ENCODE measurements at regions not wholly inside any gene's neighbourhood (a gene's known extent, or its start where the extent isn't known, plus 50 kb on each side); places are given as distances from the start of the nearest gene placed in this dataset.

- H3K9me3 ChIP-seq (ENCODE audit: control insufficient read depth, insufficient read depth, low read length), result no peaks in the 10 kb centered on the region
- no peak overlapping the region for H3K4me3 ChIP-seq (ENCODE audit: low read length)
- H3F3A ChIP-seq (ENCODE audit: control insufficient read depth, insufficient read depth), result no peaks in the 10 kb centered on the region
- no peaks in the 10 kb centered on the region for H3K9me2 ChIP-seq (replicated peaks; ENCODE audit: control insufficient read depth, low read length)
- no peaks in the 10 kb centered on the region for H3K4me1 ChIP-seq (ENCODE audit: control insufficient read depth, low read length)
- no peaks in the 10 kb centered on the region for H3K79me2 ChIP-seq (ENCODE audit: control insufficient read depth, low read length)
- H3K36me3 ChIP-seq (ENCODE audit: control insufficient read depth, low read length), result no peaks in the 10 kb centered on the region
- no peak overlapping the region for H3K27ac ChIP-seq (ENCODE audit: low read depth, low read length)
- no peak overlapping the region for H3K4me2 ChIP-seq (ENCODE audit: low read length)
- H4K20me1 ChIP-seq (ENCODE audit: control insufficient read depth, insufficient read depth, low read depth, low read length), result no peaks in the 10 kb centered on the region
- TF ChIP-seq CTCF (IDR thresholded peaks at IDR 0.05; ENCODE audit: low read depth, low read length, poor library complexity, severe bottlenecking) (no peak), EZH2phosphoT487 (IDR thresholded peaks at IDR 0.05; ENCODE audit: borderline replicate concordance, low read length) (no peak)
- H3K27me3 ChIP-seq (ENCODE audit: control insufficient read depth, low read length), result no peaks in the 10 kb centered on the region; the same call in 1 of the 2 replicates
Observed at GRCh38 chr15:39296955-39297354, 283.9 kb upstream of the THBS1 start.

DNA sequence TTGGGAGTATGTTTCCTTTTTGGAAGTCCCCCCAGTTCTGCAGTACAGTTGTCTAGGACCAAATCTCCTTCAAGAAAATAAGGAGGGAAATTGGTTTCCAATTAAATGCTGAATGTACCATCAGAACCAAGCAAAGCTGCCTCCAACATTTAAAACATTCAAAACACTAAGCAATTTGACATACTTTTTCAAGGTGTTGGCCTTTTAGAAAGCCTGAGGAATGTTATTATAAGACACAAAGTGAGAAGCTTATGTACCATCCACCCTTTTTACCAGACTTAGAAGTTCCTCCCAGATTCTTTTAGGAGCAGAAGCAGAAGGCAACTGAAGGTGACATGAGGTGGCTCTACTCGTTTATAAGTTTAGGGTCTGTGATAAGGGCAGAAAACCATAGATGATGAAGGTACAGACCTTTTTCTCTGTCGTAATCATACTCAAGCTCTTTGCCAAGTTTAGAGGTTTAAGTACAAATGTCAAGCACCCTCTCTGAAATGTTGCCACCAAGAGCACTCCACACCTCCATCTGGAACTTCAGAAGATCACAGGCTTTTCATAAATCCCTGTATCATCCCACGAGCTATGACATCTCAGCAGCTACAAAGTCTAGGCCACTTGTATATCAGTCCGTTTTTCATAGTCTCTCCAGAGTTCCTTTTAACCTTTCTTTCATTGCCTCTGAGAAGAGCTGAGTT is 282.5 kb upstream of the THBS1 start:
- Histone ChIP-seq H3K27ac (ENCODE audit: low read depth, low read length) (no peak overlapping the region), H3K79me2 (ENCODE audit: control insufficient read depth, low read length) (no peaks in the 10 kb centered on the region), H3F3A (ENCODE audit: control insufficient read depth, insufficient read depth) (no peaks in the 10 kb centered on the region), H3K36me3 (ENCODE audit: control insufficient read depth, low read length) (no peaks in the 10 kb centered on the region), H4K20me1 (ENCODE audit: control insufficient read depth, insufficient read depth, low read depth, low read length) (no peaks in the 10 kb centered on the region), H3K27me3 (ENCODE audit: control insufficient read depth, low read length) (peaks cover 3% of the 10 kb centered on the region; the same call in 1 of the 2 replicates), H3K4me2 (ENCODE audit: low read length) (no peak overlapping the region), H3K9me2 (replicated peaks; ENCODE audit: control insufficient read depth, low read length) (no peaks in the 10 kb centered on the region), H3K4me1 (ENCODE audit: control insufficient read depth, low read length) (no peaks in the 10 kb centered on the region), H3K9me3 (ENCODE audit: control insufficient read depth, insufficient read depth, low read length) (no peaks in the 10 kb centered on the region), H3K4me3 (ENCODE audit: low read length) (no peak overlapping the region)
- TF ChIP-seq CTCF (IDR thresholded peaks at IDR 0.05; ENCODE audit: low read depth, low read length, poor library complexity, severe bottlenecking) (no peak), EZH2phosphoT487 (IDR thresholded peaks at IDR 0.05; ENCODE audit: borderline replicate concordance, low read length) (no peak)

GRCh38 chr15:39299486-39300267 is 281.2 kb upstream of the THBS1 start:
- H3K27ac ChIP-seq (ENCODE audit: low read depth, low read length), result no peak overlapping the region
- H3K4me1 ChIP-seq (ENCODE audit: control insufficient read depth, low read length), result no peaks in the 10 kb centered on the region
- H3K36me3 ChIP-seq (ENCODE audit: control insufficient read depth, low read length), result no peaks in the 10 kb centered on the region
- H3K79me2 ChIP-seq (ENCODE audit: control insufficient read depth, low read length), result no peaks in the 10 kb centered on the region
- H3K4me3 ChIP-seq (ENCODE audit: low read length), result no peak overlapping the region
- H3K4me2 ChIP-seq (ENCODE audit: low read length), result no peak overlapping the region
- TF ChIP-seq EZH2phosphoT487 (IDR thresholded peaks at IDR 0.05; ENCODE audit: borderline replicate concordance, low read length) (no peak), CTCF (IDR thresholded peaks at IDR 0.05; ENCODE audit: low read depth, low read length, poor library complexity, severe bottlenecking) (no peak)
- no peaks in the 10 kb centered on the region for H3K9me3 ChIP-seq (ENCODE audit: control insufficient read depth, insufficient read depth, low read length)
- no peaks in the 10 kb centered on the region for H4K20me1 ChIP-seq (ENCODE audit: control insufficient read depth, insufficient read depth, low read depth, low read length)
- H3K27me3 ChIP-seq (ENCODE audit: control insufficient read depth, low read length), result peaks cover 3% of the 10 kb centered on the region; the same call in 1 of the 2 replicates
- H3K9me2 ChIP-seq (replicated peaks; ENCODE audit: control insufficient read depth, low read length), result no peaks in the 10 kb centered on the region
- no peaks in the 10 kb centered on the region for H3F3A ChIP-seq (ENCODE audit: control insufficient read depth, insufficient read depth)
